Fibroblast of the aortic adventitia (primary cell): ENCODE measurements at regions not wholly inside any gene's neighbourhood (a gene's known extent, or its start where the extent isn't known, plus 50 kb on each side); places are given as distances from the start of the nearest gene placed in this dataset.

ENCODE experiments used
- DNase-seq: peaks from one replicate; pipeline ENCODE4 v3.0.0-alpha.2; 2010; ENCODE audit warnings: low read depth
- H3K4me3 ChIP-seq: 2 replicates; pipeline ENCODE4 v1.5.1; 2011; ENCODE audit warnings: low read depth, mild to moderate bottlenecking, control low read depth, low read length, moderate library complexity
- TF ChIP-seq, protein P1 (sequence below): IDR thresholded peaks from 2 replicates; pipeline ENCODE4 v1.5.1; 2011; ENCODE audit warnings: mild to moderate bottlenecking, low read length, control low read depth, inconsistent platforms; ENCODE audit not compliant: insufficient read depth

DNA sequence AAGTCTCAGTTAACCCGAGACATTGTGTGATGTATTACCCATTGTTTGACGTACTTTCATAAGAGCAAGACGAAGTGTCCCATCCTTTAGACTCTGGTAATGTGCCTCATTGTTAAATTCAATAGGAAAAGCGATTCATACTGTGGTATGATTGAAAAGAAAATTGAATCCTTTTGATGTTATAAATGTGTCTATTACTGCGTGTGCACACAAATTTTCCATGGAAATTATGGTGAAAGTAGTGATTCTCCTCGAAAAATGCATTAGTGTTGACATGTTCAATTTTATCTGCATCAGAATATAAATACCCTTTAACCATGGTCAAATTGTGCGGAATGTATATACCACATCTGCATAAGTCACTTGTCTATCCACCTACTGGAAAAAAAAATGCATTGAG lies 386.8 kb downstream of the INSC start:
- TF ChIP-seq, protein P1, sequence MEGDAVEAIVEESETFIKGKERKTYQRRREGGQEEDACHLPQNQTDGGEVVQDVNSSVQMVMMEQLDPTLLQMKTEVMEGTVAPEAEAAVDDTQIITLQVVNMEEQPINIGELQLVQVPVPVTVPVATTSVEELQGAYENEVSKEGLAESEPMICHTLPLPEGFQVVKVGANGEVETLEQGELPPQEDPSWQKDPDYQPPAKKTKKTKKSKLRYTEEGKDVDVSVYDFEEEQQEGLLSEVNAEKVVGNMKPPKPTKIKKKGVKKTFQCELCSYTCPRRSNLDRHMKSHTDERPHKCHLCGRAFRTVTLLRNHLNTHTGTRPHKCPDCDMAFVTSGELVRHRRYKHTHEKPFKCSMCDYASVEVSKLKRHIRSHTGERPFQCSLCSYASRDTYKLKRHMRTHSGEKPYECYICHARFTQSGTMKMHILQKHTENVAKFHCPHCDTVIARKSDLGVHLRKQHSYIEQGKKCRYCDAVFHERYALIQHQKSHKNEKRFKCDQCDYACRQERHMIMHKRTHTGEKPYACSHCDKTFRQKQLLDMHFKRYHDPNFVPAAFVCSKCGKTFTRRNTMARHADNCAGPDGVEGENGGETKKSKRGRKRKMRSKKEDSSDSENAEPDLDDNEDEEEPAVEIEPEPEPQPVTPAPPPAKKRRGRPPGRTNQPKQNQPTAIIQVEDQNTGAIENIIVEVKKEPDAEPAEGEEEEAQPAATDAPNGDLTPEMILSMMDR, result no peak
- H3K4me3 ChIP-seq, result no peak overlapping the region

DNA sequence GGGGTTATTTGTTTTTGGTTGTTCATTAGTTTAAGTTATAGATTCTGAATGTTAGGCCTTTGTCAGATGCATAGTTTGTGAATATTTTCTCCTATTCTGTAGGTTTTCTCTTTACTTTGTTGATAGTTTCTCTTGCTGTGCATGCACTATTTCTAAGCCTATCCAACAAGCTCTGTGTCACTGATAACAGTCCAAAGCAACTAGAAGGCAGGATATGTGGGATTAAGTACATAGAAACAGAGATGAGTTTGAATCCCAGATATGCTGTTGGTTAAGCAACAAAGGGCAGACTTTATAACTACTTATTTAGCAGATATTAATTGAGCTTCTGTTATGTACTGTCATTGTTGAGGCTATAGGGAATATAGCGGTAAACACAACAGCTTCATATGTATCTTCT lies 390.4 kb downstream of the INSC start:
- DNase-seq, result no peak
- TF ChIP-seq, protein P1, result no peak
- H3K4me3 ChIP-seq, result no peak overlapping the region

More for the DNA sequence above, 386.8 kb downstream of the INSC start:
- no peak for DNase-seq

DNA sequence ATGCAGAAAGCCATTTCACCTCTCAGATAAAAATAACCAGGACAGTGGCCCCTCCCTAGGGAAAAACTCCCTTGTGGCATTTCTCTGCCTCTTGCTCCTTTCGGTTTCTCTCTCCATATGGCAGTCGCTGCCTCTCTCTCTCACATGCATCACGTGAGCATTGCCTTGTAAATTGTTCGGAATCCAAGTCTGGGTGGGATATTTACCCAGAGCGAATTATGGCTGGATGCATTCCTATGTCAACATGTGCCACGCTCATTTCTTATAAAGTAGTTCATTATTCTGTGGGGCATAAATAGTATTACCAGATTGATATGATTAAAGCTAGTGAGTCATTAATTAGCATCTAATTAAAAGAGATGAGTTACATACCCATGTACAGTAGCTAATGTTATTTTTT lies 392.9 kb downstream of the INSC start:
- TF ChIP-seq, protein P1, result no peak
- no peak for DNase-seq
- H3K4me3 ChIP-seq, result no peak overlapping the region

DNA sequence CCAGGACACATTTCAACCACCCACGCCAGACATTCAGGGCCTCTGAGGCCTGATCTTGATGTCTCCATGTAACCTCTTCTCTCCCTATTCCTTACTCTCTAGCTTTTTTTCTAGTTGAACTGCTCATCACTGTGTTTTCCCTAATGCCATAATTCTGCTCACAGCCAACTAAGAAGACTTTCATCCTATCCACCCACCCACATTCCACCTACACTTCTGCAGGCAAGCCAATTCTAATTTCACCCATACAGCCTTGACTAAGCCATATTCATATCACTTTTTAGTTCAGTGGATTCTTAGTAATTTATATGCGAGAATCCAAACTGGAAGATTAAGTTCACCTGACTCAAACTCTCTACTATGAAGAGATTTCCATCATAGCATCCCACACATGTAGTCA lies 394.4 kb downstream of the INSC start:
- H3K4me3 ChIP-seq, result no peak overlapping the region
- TF ChIP-seq, protein P1, result no peak
- no peak for DNase-seq

DNA sequence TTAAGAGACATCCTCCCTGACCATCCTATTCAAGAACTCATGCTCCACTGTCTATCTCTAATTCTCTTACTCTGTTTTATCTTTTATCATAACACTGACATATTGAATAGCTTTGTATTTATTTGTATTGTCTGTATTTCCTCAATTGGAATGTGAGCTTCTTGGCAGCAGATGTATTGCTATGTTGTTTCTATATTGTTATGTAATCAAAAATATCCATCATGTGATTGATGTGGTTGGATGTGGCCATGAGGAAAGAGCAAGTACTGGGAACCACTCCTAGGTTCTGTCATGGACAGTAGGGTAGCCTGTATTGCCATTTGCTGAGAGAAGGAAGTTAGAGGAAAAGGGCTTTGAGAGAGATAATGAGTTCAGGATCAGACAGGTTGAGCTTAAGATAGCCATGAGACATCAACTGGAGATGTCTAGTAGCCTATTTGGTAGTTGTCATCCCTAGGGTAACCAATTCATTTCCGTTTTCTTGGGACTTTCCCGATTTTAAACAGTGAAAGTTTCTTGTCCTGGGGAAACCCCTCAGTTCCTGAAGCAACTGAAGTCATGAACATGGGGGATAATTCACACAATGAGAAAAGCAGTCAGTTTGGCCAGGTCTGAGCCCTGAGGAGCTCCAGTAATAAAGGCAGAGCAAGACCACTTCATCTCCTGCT lies 404.5 kb downstream of the INSC start:
- DNase-seq, result no peak
- H3K4me3 ChIP-seq, result no peak overlapping the region

DNA sequence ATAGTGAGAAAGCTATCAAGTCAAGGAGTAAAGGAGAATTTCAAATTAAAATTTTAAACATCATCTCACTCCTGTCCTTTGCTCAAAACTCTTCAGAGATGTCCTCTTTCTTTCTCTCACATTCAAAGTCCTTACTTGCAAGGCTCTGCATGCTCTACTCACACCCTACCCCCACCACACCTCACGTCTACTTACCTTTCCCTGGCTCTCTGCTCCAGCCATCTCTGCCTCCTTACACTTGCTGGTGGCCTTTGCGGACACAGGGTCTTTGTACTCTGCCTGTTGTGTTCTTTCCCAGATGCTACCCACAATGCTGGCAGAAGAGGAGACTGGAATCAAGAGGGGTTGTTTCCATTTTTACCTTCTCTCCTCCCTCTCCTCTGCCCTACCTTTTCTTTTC lies 405.2 kb downstream of the INSC start:
- TF ChIP-seq, protein P1, result no peak
- DNase-seq, result no peak
- no peak overlapping the region for H3K4me3 ChIP-seq

More for the DNA sequence above, 404.5 kb downstream of the INSC start:
- TF ChIP-seq, protein P1, result no peak

DNA sequence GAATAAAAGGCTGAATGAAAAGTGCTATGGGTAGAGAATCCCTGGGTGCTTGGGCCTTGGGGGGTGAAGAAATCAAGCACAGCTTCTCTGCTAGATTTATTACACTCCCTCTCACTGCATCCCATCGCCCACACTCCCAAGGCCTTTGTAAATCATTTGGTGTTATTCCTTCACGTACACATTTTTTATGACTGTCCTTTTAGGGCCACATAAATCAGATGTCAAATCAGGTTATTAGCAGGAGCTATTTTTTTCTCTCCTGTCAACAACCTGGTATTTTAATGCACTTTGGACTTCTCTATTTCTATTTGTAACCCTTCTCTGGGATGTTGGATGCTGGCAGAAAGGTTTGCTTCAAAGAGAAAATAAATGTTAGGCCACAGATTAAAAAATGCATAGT lies 408.8 kb downstream of the INSC start:
- H3K4me3 ChIP-seq, result no peak overlapping the region
- DNase-seq, result no peak
- TF ChIP-seq, protein P1, result no peak
